Stimulated activated naive CD8-positive, alpha-beta T cell treated with anti-CD3 and anti-CD28 coated beads, Interleukin-15, Interleukin-2, amounts not matched to agents 100 ng/mL and 50 ng/mL, for 24 hours (primary cell): ENCODE measurements at regions not wholly inside any gene's neighbourhood (a gene's known extent, or its start where the extent isn't known, plus 50 kb on each side); places are given as distances from the start of the nearest gene placed in this dataset.
"Not testable (repeated sequence)": the region's sequence is repeated elsewhere in the genome, so short reads cannot be mapped to it uniquely, and the experiment has no call there.

ENCODE experiments used
- H3K27ac Mint-ChIP-seq: one replicate; pipeline ENCODE4 v1.8.0; 2021; ENCODE audit warnings: mild to moderate bottlenecking, mixed read lengths
- H3K27me3 Mint-ChIP-seq: one replicate; pipeline ENCODE4 v1.8.0; 2021; ENCODE audit warnings: mixed read lengths
- H3K36me3 Mint-ChIP-seq: one replicate; pipeline ENCODE4 v1.8.0; 2021; ENCODE audit warnings: low read depth, mixed read lengths
- H3K4me1 Mint-ChIP-seq: one replicate; pipeline ENCODE4 v1.8.0; 2021; ENCODE audit warnings: low read depth, mixed read lengths
- H3K4me3 Mint-ChIP-seq: one replicate; pipeline ENCODE4 v1.8.0; 2021; ENCODE audit warnings: mild to moderate bottlenecking, mixed read lengths
- H3K9me3 Mint-ChIP-seq: one replicate; pipeline ENCODE4 v1.8.0; 2021; ENCODE audit warnings: mixed read lengths

- Mint-ChIP-seq H3K4me1 (peaks cover 3% of the 10 kb centered on the region), H3K27me3 (peaks cover 24% of the 10 kb centered on the region), H3K36me3 (no peaks in the 10 kb centered on the region), H3K27ac (no peak overlapping the region), H3K4me3 (no peak overlapping the region), H3K9me3 (no peaks in the 10 kb centered on the region)
Observed at GRCh38 chrX:125210146-125210545, 109.5 kb upstream of the TEX13C start.

GRCh38 chrX:125219852-125220251 lies 99.8 kb upstream of the TEX13C start:
- H3K9me3 Mint-ChIP-seq = no peaks in the 10 kb centered on the region
- H3K4me3 Mint-ChIP-seq = no peak overlapping the region
- no peak overlapping the region for H3K27ac Mint-ChIP-seq
- H3K36me3 Mint-ChIP-seq = no peaks in the 10 kb centered on the region
- H3K27me3 Mint-ChIP-seq = peaks cover 6% of the 10 kb centered on the region
- no peaks in the 10 kb centered on the region for H3K4me1 Mint-ChIP-seq

GRCh38 chrX:125236955-125237354 lies 82.7 kb upstream of the TEX13C start:
- no peaks in the 10 kb centered on the region for H3K9me3 Mint-ChIP-seq
- no peak overlapping the region for H3K4me3 Mint-ChIP-seq
- no peaks in the 10 kb centered on the region for H3K4me1 Mint-ChIP-seq
- H3K36me3 Mint-ChIP-seq = no peaks in the 10 kb centered on the region
- no peak overlapping the region for H3K27ac Mint-ChIP-seq
- H3K27me3 Mint-ChIP-seq = no peaks in the 10 kb centered on the region

GRCh38 chrX:125248931-125249330 lies 70.7 kb upstream of the TEX13C start:
- no peak overlapping the region for H3K4me3 Mint-ChIP-seq
- no peaks in the 10 kb centered on the region for H3K4me1 Mint-ChIP-seq
- no peaks in the 10 kb centered on the region for H3K36me3 Mint-ChIP-seq
- no peaks in the 10 kb centered on the region for H3K27me3 Mint-ChIP-seq
- no peak overlapping the region for H3K27ac Mint-ChIP-seq
- no peaks in the 10 kb centered on the region for H3K9me3 Mint-ChIP-seq

- H3K4me3 Mint-ChIP-seq, H3K4me1 Mint-ChIP-seq, H3K9me3 Mint-ChIP-seq, H3K27me3 Mint-ChIP-seq, H3K27ac Mint-ChIP-seq, H3K36me3 Mint-ChIP-seq: not testable (repeated sequence)
Observed at GRCh38 chrX:125255759-125256158, 63.9 kb upstream of the TEX13C start.

- Mint-ChIP-seq H3K4me1 (no peaks in the 10 kb centered on the region), H3K4me3 (no peak overlapping the region), H3K27me3 (no peaks in the 10 kb centered on the region), H3K9me3 (no peaks in the 10 kb centered on the region), H3K27ac (no peak overlapping the region), H3K36me3 (peaks cover 5% of the 10 kb centered on the region)
Observed at GRCh38 chrX:125262836-125263235, 56.8 kb upstream of the TEX13C start.

GRCh38 chrX:125266153-125266660 lies 53.5 kb upstream of the TEX13C start:
- Mint-ChIP-seq H3K4me3 (no peak overlapping the region), H3K27me3 (no peaks in the 10 kb centered on the region), H3K4me1 (no peaks in the 10 kb centered on the region), H3K36me3 (peaks cover 5% of the 10 kb centered on the region), H3K9me3 (no peaks in the 10 kb centered on the region), H3K27ac (no peak overlapping the region)
